Adipocyte (in vitro differentiated cells): ENCODE measurements at regions not wholly inside any gene's neighbourhood (a gene's known extent, or its start where the extent isn't known, plus 50 kb on each side); places are given as distances from the start of the nearest gene placed in this dataset.
"Not testable (repeated sequence)": the region's sequence is repeated elsewhere in the genome, so short reads cannot be mapped to it uniquely, and the experiment has no call there.

Experiments used
- DNase-seq: peaks from one replicate; pipeline ENCODE4 v3.0.0-alpha.2; 2015; ENCODE audit warnings: low read depth
- H3K27me3 ChIP-seq: replicated peaks from 2 replicates; pipeline ENCODE4 v1.7.0; 2013; ENCODE audit warnings: mild to moderate bottlenecking, low read length, moderate library complexity; ENCODE audit not compliant: control insufficient read depth, insufficient read depth
- H3K36me3 ChIP-seq: 2 replicates; pipeline ENCODE4 v1.7.0; 2013; ENCODE audit warnings: low read length, mild to moderate bottlenecking, moderate library complexity; ENCODE audit not compliant: control insufficient read depth, insufficient read depth, severe bottlenecking
- H3K4me1 ChIP-seq: 2 replicates; pipeline ENCODE4 v1.7.0; 2013; ENCODE audit warnings: mild to moderate bottlenecking, low read length, moderate library complexity; ENCODE audit not compliant: control insufficient read depth, insufficient read depth
- H3K4me3 ChIP-seq: 2 replicates; pipeline ENCODE4 v1.7.0; 2013; ENCODE audit warnings: mild to moderate bottlenecking, low read length, moderate library complexity
- H3K9ac ChIP-seq: 2 replicates; pipeline ENCODE4 v1.7.0; 2013; ENCODE audit warnings: mild to moderate bottlenecking, low read length, moderate library complexity
- H3K9me3 ChIP-seq: 2 replicates; pipeline ENCODE4 v1.7.0; 2013; ENCODE audit warnings: mild to moderate bottlenecking, low read length, moderate library complexity; ENCODE audit not compliant: control insufficient read depth

DNA sequence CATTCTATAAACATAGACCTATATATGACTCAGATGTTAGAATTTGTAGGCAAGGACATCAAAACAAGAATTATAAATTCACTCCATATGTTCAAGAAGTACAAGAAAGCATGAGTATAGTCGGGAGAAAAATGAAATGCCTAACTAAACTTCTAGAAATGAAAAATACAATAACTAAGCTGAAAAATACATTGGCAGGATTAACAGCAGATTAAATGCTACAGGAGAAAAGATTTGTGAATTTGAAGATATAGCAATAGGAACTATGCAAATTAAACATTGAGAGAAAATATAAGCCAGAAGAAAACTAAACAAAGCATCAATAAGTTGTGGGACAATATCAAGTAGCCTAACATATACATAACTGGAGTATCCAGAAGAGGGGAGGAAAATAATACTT lies 55.3 kb upstream of the PRSS3 start:
- H3K9ac ChIP-seq: no peak overlapping the region

DNA sequence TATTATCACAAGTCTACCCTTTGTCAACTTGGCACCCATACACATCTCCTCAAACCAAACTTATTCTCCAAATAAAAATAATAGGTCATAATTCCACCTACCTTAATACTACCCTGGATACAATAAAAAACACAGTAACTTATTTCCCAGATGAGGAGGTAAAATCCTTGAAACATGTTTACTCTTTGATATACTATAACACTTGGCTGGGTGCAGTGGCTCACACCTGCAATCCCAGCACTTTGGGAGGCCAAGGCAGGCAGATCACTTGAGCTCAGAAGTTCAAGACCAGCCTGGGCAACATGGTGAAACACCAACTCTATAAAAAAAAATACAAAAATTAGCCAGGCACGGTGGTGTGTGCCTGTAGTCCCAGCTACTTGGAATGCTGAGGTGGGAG lies 54.4 kb upstream of the PRSS3 start:
- not testable (repeated sequence) for H3K4me3 ChIP-seq, H3K27me3 ChIP-seq, H3K9ac ChIP-seq, H3K4me1 ChIP-seq, H3K36me3 ChIP-seq, H3K9me3 ChIP-seq, DNase-seq

More for the DNA sequence above, 55.3 kb upstream of the PRSS3 start:
- H3K9me3 ChIP-seq: peaks cover 2% of the 10 kb centered on the region
- H3K27me3 ChIP-seq: no peaks in the 10 kb centered on the region
- no peak overlapping the region for H3K4me3 ChIP-seq
- H3K4me1 ChIP-seq: peaks cover 4% of the 10 kb centered on the region
- no peak for DNase-seq
- no peaks in the 10 kb centered on the region for H3K36me3 ChIP-seq

DNA sequence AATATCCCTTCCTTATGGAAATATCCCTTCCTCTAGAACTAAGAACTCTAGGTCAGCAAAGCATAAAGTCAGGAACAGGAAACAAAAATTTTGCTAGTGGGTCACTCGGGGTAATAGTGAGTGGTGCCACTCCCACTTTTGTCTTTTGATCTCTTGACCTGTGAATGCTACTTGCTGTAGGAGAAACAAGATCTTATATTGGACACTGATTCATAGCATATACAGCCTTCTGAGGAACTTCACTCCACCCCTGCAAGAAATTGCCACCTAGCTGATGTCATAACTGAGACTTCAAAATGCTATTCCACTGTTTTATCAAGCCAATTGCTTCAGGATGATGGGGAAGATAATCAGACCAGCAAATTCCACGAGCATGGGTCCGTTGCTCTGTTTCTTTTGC lies 53.3 kb upstream of the PRSS3 start:
- Histone ChIP-seq H3K4me1 (no peaks in the 10 kb centered on the region), H3K36me3 (no peaks in the 10 kb centered on the region), H3K9ac (no peak overlapping the region), H3K4me3 (no peak overlapping the region), H3K27me3 (no peaks in the 10 kb centered on the region), H3K9me3 (peaks cover 2% of the 10 kb centered on the region)
- DNase-seq: no peak

DNA sequence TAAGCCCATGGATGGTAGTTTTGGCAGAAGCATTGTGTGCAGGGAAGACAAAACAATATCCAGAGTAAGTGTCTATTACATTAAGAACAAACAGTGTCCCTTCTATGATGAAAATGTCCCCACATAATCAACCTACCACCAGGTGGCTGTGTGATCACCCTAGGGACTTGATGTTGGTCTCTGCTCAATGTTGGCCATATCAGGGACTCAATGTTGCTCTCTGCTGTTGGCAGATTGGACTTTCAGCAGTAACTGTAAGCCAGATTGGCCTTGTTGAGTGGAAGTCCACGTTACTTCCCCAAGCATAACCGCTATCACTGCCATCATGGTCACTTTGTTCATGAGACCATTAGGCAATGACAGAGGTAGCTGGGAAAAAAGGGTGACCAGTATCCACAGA lies 52.8 kb upstream of the PRSS3 start:
- DNase-seq: no peak
- Histone ChIP-seq H3K4me1 (no peaks in the 10 kb centered on the region), H3K4me3 (no peak overlapping the region), H3K36me3 (no peaks in the 10 kb centered on the region), H3K9me3 (peaks cover 2% of the 10 kb centered on the region), H3K9ac (no peak overlapping the region), H3K27me3 (no peaks in the 10 kb centered on the region)
